GM18867 (cell line): ENCODE measurements at regions not wholly inside any gene's neighbourhood (a gene's known extent, or its start where the extent isn't known, plus 50 kb on each side); places are given as distances from the start of the nearest gene placed in this dataset.

Experiments
- ATAC-seq: cut with Tn5 transposase; IDR thresholded peaks from one replicate; pipeline ENCODE4 v1.9.1; 2021; ENCODE audit warnings: mild to moderate bottlenecking, moderate library complexity; ENCODE audit not compliant: unreplicated experiment

GRCh38 chr10:130637089-130637676 is 501.0 kb downstream of the GLRX3 start:
- no peak for ATAC-seq

- no peak for ATAC-seq
Measured at GRCh38 chr10:130638991-130639390, 502.8 kb downstream of the GLRX3 start.

- ATAC-seq, result no peak
Measured at GRCh38 chr10:130642926-130643325, 506.7 kb downstream of the GLRX3 start.

GRCh38 chr10:130647341-130647740 is 511.1 kb downstream of the GLRX3 start:
- ATAC-seq, result no peak

- ATAC-seq, result no peak
Measured at GRCh38 chr10:130648807-130649206, 512.6 kb downstream of the GLRX3 start.

GRCh38 chr10:130652544-130652943 is 516.4 kb downstream of the GLRX3 start:
- ATAC-seq, result no peak

GRCh38 chr10:130652964-130653578 is 516.9 kb downstream of the GLRX3 start:
- ATAC-seq, result no peak

GRCh38 chr10:130654726-130655125 is 518.5 kb downstream of the GLRX3 start:
- no peak for ATAC-seq

- no peak for ATAC-seq
Measured at GRCh38 chr10:130655313-130656186, 519.4 kb downstream of the GLRX3 start.

GRCh38 chr10:130656187-130656575 is 520.0 kb downstream of the GLRX3 start:
- ATAC-seq, result no peak

- ATAC-seq, result no peak
Measured at GRCh38 chr10:130656582-130657133, 520.5 kb downstream of the GLRX3 start.

GRCh38 chr10:130658687-130659290 is 522.6 kb downstream of the GLRX3 start:
- no peak for ATAC-seq

- no peak for ATAC-seq
Measured at GRCh38 chr10:130659528-130659927, 523.3 kb downstream of the GLRX3 start.

GRCh38 chr10:130660266-130660665 is 524.1 kb downstream of the GLRX3 start:
- ATAC-seq, result no peak

- no peak for ATAC-seq
Measured at GRCh38 chr10:130661419-130661818, 525.2 kb downstream of the GLRX3 start.

GRCh38 chr10:130662775-130663174 is 526.6 kb downstream of the GLRX3 start:
- ATAC-seq, result no peak

- ATAC-seq, result no peak
Measured at GRCh38 chr10:130664526-130664925, 528.3 kb downstream of the GLRX3 start.

- no peak for ATAC-seq
Measured at GRCh38 chr10:130666215-130666614, 530.0 kb downstream of the GLRX3 start.

GRCh38 chr10:130686689-130687300 is 550.6 kb downstream of the GLRX3 start:
- ATAC-seq, result no peak

- ATAC-seq, result no peak
Measured at GRCh38 chr10:130687566-130687965, 551.4 kb downstream of the GLRX3 start.
